ENCODE measurements at regions not wholly inside any gene's neighbourhood (a gene's known extent, or its start where the extent isn't known, plus 50 kb on each side); places are given as distances from the start of the nearest gene placed in this dataset.

- FAIRE-seq (no peak), DNase-seq (ENCODE audit: extremely low read depth in 1 of 4, low spot score in 3 of 4) (no peak), ATAC-seq (no peak)
- Histone ChIP-seq H3K27ac (ENCODE audit: extremely low read depth, low read depth, low read length) (no peak overlapping the region), H3K4me1 (replicated peaks in 1 of 2; ENCODE audit: control insufficient read depth in 2 of 2, insufficient read depth in 2 of 2, low read length in 2 of 2) (no peaks in the 10 kb centered on the region), H3K27me3 (ENCODE audit: control insufficient read depth in 2 of 2, insufficient read depth in 2 of 2, low read length in 2 of 2) (no peaks in the 10 kb centered on the region), H3K4me2 (ENCODE audit: insufficient read depth, low read length) (no peak overlapping the region), H4K20me1 (replicated peaks; ENCODE audit: control insufficient read depth, insufficient read depth, low read length) (no peaks in the 10 kb centered on the region), H3K79me2 (ENCODE audit: control insufficient read depth, insufficient read depth, low read length) (no peaks in the 10 kb centered on the region), H3K4me3 (no peak overlapping the region), H3K9ac (ENCODE audit: insufficient read depth in 1 of 2, low read depth in 2 of 2, low read length in 2 of 2) (no peak overlapping the region), H3K9me1 (ENCODE audit: control insufficient read depth, insufficient read depth, low read length) (no peaks in the 10 kb centered on the region), H2AFZ (ENCODE audit: low read depth, low read length) (no peak overlapping the region), H3K36me3 (ENCODE audit: control insufficient read depth, insufficient read depth, low read length) (no peaks in the 10 kb centered on the region), H3K9me3 (replicated peaks; ENCODE audit: control insufficient read depth, insufficient read depth, low read depth, low read length) (no peaks in the 10 kb centered on the region)
- ChIA-PET CTCF (ENCODE audit: low intra/inter-chr PET ratio) (no interaction called here), POLR2A (no interaction called here)
- TF ChIP-seq IRF2 (CRISPR knock-in tag; IDR thresholded peaks at IDR 0.05), result no peak
- no peak for TF ChIP-seq NFE2L1 (tag; IDR thresholded peaks at IDR 0.05; ENCODE audit: borderline replicate concordance, low read depth)
- no peak for TF ChIP-seq COPS2 (conservative IDR thresholded peaks at IDR 0.05)
- no peak for TF ChIP-seq ELK1 (CRISPR knock-in tag; IDR thresholded peaks at IDR 0.05)
- no peak for TF ChIP-seq PYGO2 (tag; IDR thresholded peaks at IDR 0.05)
- no peak for TF ChIP-seq DPF2 (IDR thresholded peaks at IDR 0.05)
- TF ChIP-seq GATA2 (CRISPR knock-in tag; IDR thresholded peaks at IDR 0.05), result no peak
- BruUV-seq (replicated peaks), result no TSS peak
- in situ Hi-C loops (cut with MboI), result no loop called here
- intact Hi-C loops (cut with micrococcal nuclease), result no loop called here
- WGBS (ENCODE audit: insufficient coverage, low coverage, missing lambda C conversion rate), result 0% methylated on average over 2 of the region's 2 CpGs
Observed at GRCh38 chr13:67867206-67867605, 637.1 kb upstream of the PCDH9 start.

- in situ Hi-C loops (cut with MboI) (no loop called here), intact Hi-C loops (cut with micrococcal nuclease) (no loop called here)
- CTCF ChIA-PET (ENCODE audit: low intra/inter-chr PET ratio), result no interaction called here
- H3K9ac ChIP-seq (ENCODE audit: insufficient read depth in 1 of 2, low read depth in 2 of 2, low read length in 2 of 2), result no peak overlapping the region
- WGBS (ENCODE audit: insufficient coverage, low coverage, missing lambda C conversion rate), result 0% methylated on average over 3 of the region's 3 CpGs
- H3K4me2 ChIP-seq (ENCODE audit: insufficient read depth, low read length), result no peak overlapping the region
- BruUV-seq (replicated peaks), result no TSS peak
- no peaks in the 10 kb centered on the region for H3K9me1 ChIP-seq (ENCODE audit: control insufficient read depth, insufficient read depth, low read length)
- POLR2A ChIA-PET, result no interaction called here
- no peak overlapping the region for H2AFZ ChIP-seq (ENCODE audit: low read depth, low read length)
- FAIRE-seq (no peak), DNase-seq (ENCODE audit: extremely low read depth in 1 of 4, low spot score in 3 of 4) (no peak), ATAC-seq (no peak)
- H4K20me1 ChIP-seq (replicated peaks; ENCODE audit: control insufficient read depth, insufficient read depth, low read length), result no peaks in the 10 kb centered on the region
- H3K79me2 ChIP-seq (ENCODE audit: control insufficient read depth, insufficient read depth, low read length), result no peaks in the 10 kb centered on the region
- H3K27me3 ChIP-seq (ENCODE audit: control insufficient read depth in 2 of 2, insufficient read depth in 2 of 2, low read length in 2 of 2), result no peaks in the 10 kb centered on the region
- no peaks in the 10 kb centered on the region for H3K36me3 ChIP-seq (ENCODE audit: control insufficient read depth, insufficient read depth, low read length)
- H3K9me3 ChIP-seq (replicated peaks; ENCODE audit: control insufficient read depth, insufficient read depth, low read depth, low read length), result no peaks in the 10 kb centered on the region
- H3K27ac ChIP-seq (ENCODE audit: extremely low read depth, low read depth, low read length), result no peak overlapping the region
- no peaks in the 10 kb centered on the region for H3K4me1 ChIP-seq (replicated peaks in 1 of 2; ENCODE audit: control insufficient read depth in 2 of 2, insufficient read depth in 2 of 2, low read length in 2 of 2)
- H3K4me3 ChIP-seq, result no peak overlapping the region
- no peak for TF ChIP-seq ELK3 (CRISPR knock-in tag; IDR thresholded peaks at IDR 0.05)
- no peak for TF ChIP-seq SOX6 (IDR thresholded peaks at IDR 0.05)
- TF ChIP-seq TEAD1 (CRISPR knock-in tag; IDR thresholded peaks at IDR 0.05), result no peak
- TF ChIP-seq RHOXF2B (CRISPR knock-in tag; conservative IDR thresholded peaks at IDR 0.05), result no peak
- TF ChIP-seq GMEB1 (CRISPR knock-in tag; IDR thresholded peaks at IDR 0.05), result no peak
- no peak for TF ChIP-seq MAX (CRISPR knock-in tag; IDR thresholded peaks at IDR 0.05)
Observed at GRCh38 chr13:67860315-67860714, 630.2 kb upstream of the PCDH9 start.

Data from K562 (cell line).